ENCODE measurements at regions not wholly inside any gene's neighbourhood (a gene's known extent, or its start where the extent isn't known, plus 50 kb on each side); places are given as distances from the start of the nearest gene placed in this dataset.

DNA sequence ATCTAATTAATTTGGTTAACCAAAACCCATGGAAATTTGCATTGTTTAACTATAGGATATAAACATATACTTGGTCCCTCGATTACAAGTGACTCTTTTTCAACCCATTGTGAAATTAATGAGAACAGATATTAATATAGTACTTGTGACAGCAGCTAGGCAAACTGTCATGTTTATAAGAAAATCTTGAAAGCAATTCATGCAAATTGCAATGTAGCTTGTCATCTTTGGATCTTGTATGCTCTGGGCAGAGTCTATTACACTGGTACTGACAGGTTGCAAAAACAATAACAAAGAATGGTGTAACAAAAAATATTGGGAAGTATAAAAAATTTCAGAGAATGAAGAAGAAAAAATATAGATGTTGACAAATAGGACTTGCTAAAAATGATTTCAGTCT, 941.0 kb downstream of the DNAH5 start:
- Histone ChIP-seq H3K27me3 (ENCODE audit: control insufficient read depth, insufficient read depth, low read length, poor library complexity, severe bottlenecking) (no peaks in the 10 kb centered on the region), H3K9ac (ENCODE audit: extremely low read depth, low read length, poor library complexity, severe bottlenecking) (no peak overlapping the region), H3K4me3 (ENCODE audit: low read length) (no peak overlapping the region), H3K9me3 (ENCODE audit: control insufficient read depth, low read length) (no peaks in the 10 kb centered on the region), H3K36me3 (ENCODE audit: control insufficient read depth, insufficient read depth, low read length) (no peaks in the 10 kb centered on the region), H3K27ac (ENCODE audit: low read depth, low read length) (no peak overlapping the region), H3K4me1 (ENCODE audit: control insufficient read depth, insufficient read depth, low read length) (no peaks in the 10 kb centered on the region)
- H3K4me3 Mint-ChIP-seq = no peak overlapping the region
- H3K9me3 Mint-ChIP-seq = no peaks in the 10 kb centered on the region
- no peaks in the 10 kb centered on the region for H3K36me3 Mint-ChIP-seq (ENCODE audit: low read depth)
- H3K4me1 Mint-ChIP-seq = peaks cover 2% of the 10 kb centered on the region
- H3K27me3 Mint-ChIP-seq (ENCODE audit: insufficient read depth) = no peaks in the 10 kb centered on the region
- no peak for DNase-seq
- H3K27ac Mint-ChIP-seq = no peak overlapping the region
- 73% methylated on average over 1 of the region's 1 CpG; no CpG with 5 or more reads in 1 of the 2 experiments for WGBS, 2 experiments (ENCODE audit: insufficient coverage in 1 of 2, insufficient read length in 1 of 2)
- no peak for TF ChIP-seq CTCF (conservative IDR thresholded peaks at IDR 0.05)

DNA sequence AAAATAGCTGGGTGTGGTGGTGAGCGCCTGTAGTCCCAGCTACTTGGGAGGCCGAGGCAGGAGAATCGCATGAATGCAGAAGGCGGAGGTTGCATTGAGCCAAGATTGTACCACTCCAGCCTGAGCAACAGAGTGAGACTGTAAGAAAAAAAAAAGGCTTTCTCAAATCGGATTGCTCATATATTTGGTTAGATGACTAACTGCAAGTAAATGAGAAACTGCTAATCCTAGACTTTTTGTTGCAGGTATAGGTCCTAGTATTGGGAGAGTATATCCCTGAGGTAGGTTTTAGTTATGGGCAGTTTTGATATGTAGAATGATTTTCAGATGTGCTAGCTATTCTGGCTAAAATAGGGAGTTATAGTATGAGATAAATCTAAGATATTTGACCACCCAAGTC, 944.8 kb downstream of the DNAH5 start:
- Histone ChIP-seq H3K9me3 (ENCODE audit: control insufficient read depth, low read length) (no peaks in the 10 kb centered on the region), H3K27ac (ENCODE audit: low read depth, low read length) (no peak overlapping the region), H3K9ac (ENCODE audit: extremely low read depth, low read length, poor library complexity, severe bottlenecking) (no peak overlapping the region), H3K36me3 (ENCODE audit: control insufficient read depth, insufficient read depth, low read length) (no peaks in the 10 kb centered on the region), H3K27me3 (ENCODE audit: control insufficient read depth, insufficient read depth, low read length, poor library complexity, severe bottlenecking) (no peaks in the 10 kb centered on the region), H3K4me3 (ENCODE audit: low read length) (no peak overlapping the region), H3K4me1 (ENCODE audit: control insufficient read depth, insufficient read depth, low read length) (no peaks in the 10 kb centered on the region)
- H3K36me3 Mint-ChIP-seq (ENCODE audit: low read depth) = no peaks in the 10 kb centered on the region
- no peak for DNase-seq
- no peak overlapping the region for H3K27ac Mint-ChIP-seq
- TF ChIP-seq CTCF (conservative IDR thresholded peaks at IDR 0.05) = no peak
- H3K4me1 Mint-ChIP-seq = no peaks in the 10 kb centered on the region
- H3K27me3 Mint-ChIP-seq (ENCODE audit: insufficient read depth) = no peaks in the 10 kb centered on the region
- WGBS, 2 experiments (ENCODE audit: insufficient coverage in 1 of 2, insufficient read length in 1 of 2) = 95 to 97% methylated on average over 5 of the region's 5 CpGs
- H3K9me3 Mint-ChIP-seq = no peaks in the 10 kb centered on the region
- H3K4me3 Mint-ChIP-seq = no peak overlapping the region

GRCh38 chr5:12985142-12985541, 959.3 kb downstream of the DNAH5 start:
- Histone ChIP-seq H3K9ac (ENCODE audit: extremely low read depth, low read length, poor library complexity, severe bottlenecking) (no peak overlapping the region), H3K36me3 (ENCODE audit: control insufficient read depth, insufficient read depth, low read length) (no peaks in the 10 kb centered on the region), H3K27me3 (ENCODE audit: control insufficient read depth, insufficient read depth, low read length, poor library complexity, severe bottlenecking) (no peaks in the 10 kb centered on the region), H3K4me3 (ENCODE audit: low read length) (no peak overlapping the region), H3K27ac (ENCODE audit: low read depth, low read length) (no peak overlapping the region), H3K9me3 (ENCODE audit: control insufficient read depth, low read length) (no peaks in the 10 kb centered on the region), H3K4me1 (ENCODE audit: control insufficient read depth, insufficient read depth, low read length) (no peaks in the 10 kb centered on the region)
- no peak for TF ChIP-seq CTCF (conservative IDR thresholded peaks at IDR 0.05)
- Mint-ChIP-seq H3K36me3 (ENCODE audit: low read depth) (no peaks in the 10 kb centered on the region), H3K4me1 (peaks cover 3% of the 10 kb centered on the region), H3K27ac (no peak overlapping the region), H3K4me3 (no peak overlapping the region), H3K9me3 (no peaks in the 10 kb centered on the region), H3K27me3 (ENCODE audit: insufficient read depth) (no peaks in the 10 kb centered on the region)
- DNase-seq = no peak
- 90 to 92% methylated on average over 2 to 4 of the region's 4 CpGs for WGBS, 2 experiments (ENCODE audit: insufficient coverage in 1 of 2, insufficient read length in 1 of 2)
